Gastrocnemius medialis (tissue), 4 donors: ENCODE measurements at regions not wholly inside any gene's neighbourhood (a gene's known extent, or its start where the extent isn't known, plus 50 kb on each side); places are given as distances from the start of the nearest gene placed in this dataset.

Experiments used
- ATAC-seq, 2 donors: fragments of 150-250 bp; one replicate each; pipeline ENCODE4 v1.9.1; 2016
- DNase-seq, 2 donors: peaks; one replicate each; pipeline ENCODE4 v3.0.0-alpha.2; 2019
- H3K27ac ChIP-seq, 4 donors: fragments of 200-600 bp; sonication (generic); 1 replicate in 1 of 4; 2 replicates in 3 of 4; pipeline ENCODE4 v1.5.1; 2016 to 2018; ENCODE audit warnings: mild to moderate bottlenecking in 2 of 4, moderate library complexity in 1 of 4
- H3K27me3 ChIP-seq, 3 donors: fragments of 200-600 bp; sonication (generic) in 2 of 3; 1 replicate in 1 of 3; 2 replicates in 2 of 3; pipeline versions ENCODE4 v1.5.1 to v1.6.0; 2016 to 2019; ENCODE audit warnings: mild to moderate bottlenecking in 1 of 3, moderate library complexity in 1 of 3
- H3K36me3 ChIP-seq, 2 donors: fragments of 200-600 bp; sonication (generic) in 1 of 2; one replicate each; pipeline ENCODE4 v1.5.1; 2017 to 2018
- H3K4me1 ChIP-seq, 2 donors: fragments of 200-600 bp; sonication (generic) in 1 of 2; one replicate each; pipeline ENCODE4 v1.5.1; 2016 to 2017; ENCODE audit warnings: mild to moderate bottlenecking in 2 of 2
- H3K4me3 ChIP-seq, 4 donors: fragments of 200-600 bp; sonication (generic) in 3 of 4; 1 replicate in 1 of 4; 2 replicates in 3 of 4; pipeline ENCODE4 v1.5.1; 2016 to 2019; ENCODE audit warnings: mild to moderate bottlenecking in 2 of 4
- H3K9me3 ChIP-seq, 3 donors: fragments of 200-600 bp; sonication (generic) in 2 of 3; 1 replicate in 1 of 3; 2 replicates in 2 of 3; pipeline ENCODE4 v1.5.1; 2016 to 2019
- POLR2A ChIP-seq, 2 donors: fragments of 450-650 bp; IDR thresholded peaks; one replicate each; pipeline ENCODE4 v1.6.1; 2017; ENCODE audit warnings: antibody characterized with exemption in 2 of 2, mild to moderate bottlenecking in 2 of 2, moderate library complexity in 2 of 2
- in situ Hi-C, 4 donors: fragments of 200-750 bp; cut with MboI; loops; one replicate each; pipeline versions ENCODE4 v1.15.0 to v1.8.0; 2017; ENCODE audit warnings: low sequenced_read_pairs in 4 of 4
- intact Hi-C: fragments of 100-400 bp; cut with DNase I; formaldehyde crosslinking; loops from one replicate; pipeline ENCODE4 v1.15.1; 2023; ENCODE audit warnings: low total_unique reads
- TF ChIP-seq, protein P1 (sequence below), 5 experiments: fragments of 450-650 bp in 3 of 5; fragments of 200-600 bp in 2 of 5; sonication (generic) in 2 of 5; IDR thresholded peaks in 4 of 5; conservative IDR thresholded peaks in 1 of 5; 1 replicate in 4 of 5; 2 replicates in 1 of 5; pipeline ENCODE4 v1.5.1; 2016 to 2019; ENCODE audit warnings: antibody characterized with exemption in 5 of 5, mild to moderate bottlenecking in 3 of 5, moderate library complexity in 3 of 5

DNA sequence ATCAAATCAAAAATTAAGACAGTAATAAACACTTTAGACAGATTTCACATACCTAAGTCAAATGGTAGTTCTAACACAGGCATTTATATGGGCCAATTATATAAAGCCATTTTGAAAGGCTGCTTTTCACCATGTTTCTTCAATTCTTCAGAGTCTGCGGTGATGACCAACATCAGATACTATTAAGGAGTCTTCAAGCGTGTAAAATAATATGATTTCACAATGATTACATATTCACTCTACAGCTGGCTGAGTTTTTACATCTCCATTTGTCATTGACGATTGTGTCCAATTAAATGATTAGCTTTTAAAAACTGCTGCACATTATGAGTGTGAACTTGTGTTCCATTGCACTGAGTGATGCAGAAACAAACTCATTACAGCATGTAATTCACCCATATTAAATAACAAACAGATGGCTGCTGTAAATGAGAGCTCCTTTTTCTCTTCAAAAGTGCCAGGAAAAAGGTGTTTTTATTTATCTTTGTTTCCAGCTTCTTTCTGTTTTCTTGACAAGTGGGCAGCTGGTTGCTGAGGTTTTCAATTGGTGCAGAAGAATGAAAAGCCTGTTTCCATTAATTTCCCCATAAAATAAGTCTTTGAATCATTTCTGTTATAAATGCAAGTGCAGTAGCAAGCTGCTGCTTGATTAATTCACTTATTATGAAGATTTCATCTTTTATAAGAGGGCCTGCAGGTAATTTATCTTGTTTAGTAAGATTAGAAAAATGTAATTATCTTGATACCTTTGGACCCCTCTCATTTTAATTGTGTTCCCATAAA, 676.1 kb upstream of the KLHL1 start:
- Histone ChIP-seq H3K9me3 (no peaks in the 10 kb centered on the region), H3K4me1 (no peaks in the 10 kb centered on the region), H3K27me3 (no peaks in the 10 kb centered on the region), H3K27ac (no peak overlapping the region), H3K36me3 (no peaks in the 10 kb centered on the region), H3K4me3 (no peak overlapping the region)
- no peak for TF ChIP-seq POLR2A (IDR thresholded peaks at IDR 0.05)
- TF ChIP-seq, protein P1, sequence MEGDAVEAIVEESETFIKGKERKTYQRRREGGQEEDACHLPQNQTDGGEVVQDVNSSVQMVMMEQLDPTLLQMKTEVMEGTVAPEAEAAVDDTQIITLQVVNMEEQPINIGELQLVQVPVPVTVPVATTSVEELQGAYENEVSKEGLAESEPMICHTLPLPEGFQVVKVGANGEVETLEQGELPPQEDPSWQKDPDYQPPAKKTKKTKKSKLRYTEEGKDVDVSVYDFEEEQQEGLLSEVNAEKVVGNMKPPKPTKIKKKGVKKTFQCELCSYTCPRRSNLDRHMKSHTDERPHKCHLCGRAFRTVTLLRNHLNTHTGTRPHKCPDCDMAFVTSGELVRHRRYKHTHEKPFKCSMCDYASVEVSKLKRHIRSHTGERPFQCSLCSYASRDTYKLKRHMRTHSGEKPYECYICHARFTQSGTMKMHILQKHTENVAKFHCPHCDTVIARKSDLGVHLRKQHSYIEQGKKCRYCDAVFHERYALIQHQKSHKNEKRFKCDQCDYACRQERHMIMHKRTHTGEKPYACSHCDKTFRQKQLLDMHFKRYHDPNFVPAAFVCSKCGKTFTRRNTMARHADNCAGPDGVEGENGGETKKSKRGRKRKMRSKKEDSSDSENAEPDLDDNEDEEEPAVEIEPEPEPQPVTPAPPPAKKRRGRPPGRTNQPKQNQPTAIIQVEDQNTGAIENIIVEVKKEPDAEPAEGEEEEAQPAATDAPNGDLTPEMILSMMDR (IDR thresholded peaks at IDR 0.05 in 4 of 5, conservative IDR thresholded peaks at IDR 0.05 in 1 of 5), result no peak
- ATAC-seq, result no peak
- intact Hi-C loops (no loop called here), in situ Hi-C loops (no loop called here)
- DNase-seq, result no peak

DNA sequence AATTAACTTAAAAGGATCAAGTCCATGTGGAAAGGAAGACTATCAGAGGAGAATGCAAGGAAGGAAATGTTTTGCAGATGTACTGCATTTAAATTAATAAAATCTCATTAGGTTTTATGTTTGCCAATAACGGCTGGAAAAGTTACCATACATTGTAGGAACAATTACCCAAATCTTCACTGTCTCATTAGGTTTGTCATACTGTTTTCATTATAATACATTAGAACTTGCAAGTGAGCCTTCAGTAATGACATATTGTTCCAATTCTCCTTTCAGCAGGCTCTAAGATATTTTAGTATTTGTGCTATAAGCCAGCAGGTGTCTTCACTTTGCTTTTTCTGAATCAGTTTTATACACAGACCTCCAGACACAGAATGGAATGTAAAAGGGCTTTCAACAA, 661.6 kb upstream of the KLHL1 start:
- Histone ChIP-seq H3K9me3 (no peaks in the 10 kb centered on the region), H3K4me1 (no peaks in the 10 kb centered on the region), H3K36me3 (no peaks in the 10 kb centered on the region), H3K27ac (no peak overlapping the region), H3K27me3 (no peaks in the 10 kb centered on the region), H3K4me3 (no peak overlapping the region)
- DNase-seq (no peak), ATAC-seq (no peak)
- in situ Hi-C loops (no loop called here), intact Hi-C loops (no loop called here)
- TF ChIP-seq, protein P1 (IDR thresholded peaks at IDR 0.05 in 4 of 5, conservative IDR thresholded peaks at IDR 0.05 in 1 of 5), result no peak
- TF ChIP-seq POLR2A (IDR thresholded peaks at IDR 0.05), result no peak

DNA sequence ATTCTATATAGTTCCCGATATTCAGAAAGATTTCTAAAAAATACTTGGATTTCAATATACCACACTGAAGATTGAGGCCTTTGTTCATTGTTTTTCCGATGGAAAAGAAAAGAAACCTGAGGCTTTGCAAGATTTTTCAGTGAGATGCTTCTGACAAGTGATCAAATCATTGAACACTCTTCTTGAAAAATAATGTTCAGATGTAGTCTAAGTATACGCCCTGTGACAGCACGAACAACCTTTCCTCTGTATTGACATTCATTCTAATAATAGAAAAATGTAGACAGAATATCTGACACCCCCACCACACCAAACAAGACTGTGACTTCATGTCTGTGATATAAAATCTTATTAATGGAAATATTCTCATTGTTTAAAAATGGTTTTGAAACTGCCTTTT, 650.7 kb upstream of the KLHL1 start:
- ATAC-seq (no peak), DNase-seq (no peak)
- TF ChIP-seq, protein P1 (IDR thresholded peaks at IDR 0.05 in 4 of 5, conservative IDR thresholded peaks at IDR 0.05 in 1 of 5), result no peak
- no peak for TF ChIP-seq POLR2A (IDR thresholded peaks at IDR 0.05)
- intact Hi-C loops (no loop called here), in situ Hi-C loops (no loop called here)
- Histone ChIP-seq H3K27me3 (no peaks in the 10 kb centered on the region), H3K4me1 (no peaks in the 10 kb centered on the region), H3K36me3 (no peaks in the 10 kb centered on the region), H3K9me3 (no peaks in the 10 kb centered on the region), H3K4me3 (no peak overlapping the region), H3K27ac (no peak overlapping the region)

DNA sequence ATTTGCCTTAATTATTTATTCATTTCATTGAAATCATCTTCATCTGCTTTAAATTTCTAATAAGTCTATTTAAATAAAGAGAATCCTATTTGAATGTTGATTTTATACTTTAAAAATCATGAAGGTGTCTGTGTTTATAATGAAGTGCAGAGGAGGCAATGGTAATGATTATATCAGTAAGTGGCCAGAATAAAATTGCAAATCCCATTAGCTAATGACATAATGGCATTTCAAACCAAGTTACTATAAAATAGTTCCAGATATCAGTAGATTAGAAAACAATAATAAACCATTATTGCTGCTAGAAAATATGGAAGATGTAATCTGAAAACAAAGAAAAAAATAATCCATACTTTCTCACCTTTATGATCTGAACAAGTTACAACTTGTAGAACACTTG, 647.8 kb upstream of the KLHL1 start:
- ATAC-seq (no peak), DNase-seq (no peak)
- H3K27me3 ChIP-seq, result no peaks in the 10 kb centered on the region
- no peak overlapping the region for H3K27ac ChIP-seq
- H3K36me3 ChIP-seq, result no peaks in the 10 kb centered on the region
- H3K9me3 ChIP-seq, result no peaks in the 10 kb centered on the region
- intact Hi-C loops, result no loop called here
- TF ChIP-seq, protein P1 (IDR thresholded peaks at IDR 0.05 in 4 of 5, conservative IDR thresholded peaks at IDR 0.05 in 1 of 5), result no peak
- no peak for TF ChIP-seq POLR2A (IDR thresholded peaks at IDR 0.05)
- in situ Hi-C loops, result no loop called here
- H3K4me3 ChIP-seq, result no peak overlapping the region
- H3K4me1 ChIP-seq, result no peaks in the 10 kb centered on the region

DNA sequence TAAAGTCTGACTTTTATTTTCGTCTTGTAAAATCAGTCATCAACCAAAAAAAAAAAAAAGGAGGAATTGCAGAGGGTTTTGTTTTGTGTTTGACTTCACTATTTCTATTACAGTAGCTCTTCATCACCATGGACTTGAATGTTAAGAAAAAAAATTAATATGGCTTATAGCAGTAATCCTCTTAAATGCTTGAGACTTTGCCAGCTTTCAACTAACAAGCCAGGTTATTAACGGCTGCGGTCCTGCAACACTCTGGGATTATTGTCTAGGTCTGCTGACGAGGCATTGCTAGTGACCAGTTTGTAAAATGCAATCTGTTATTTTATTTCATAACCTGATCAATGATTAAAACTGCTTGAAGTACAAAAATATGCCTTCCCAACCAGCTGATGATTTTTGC, 647.2 kb upstream of the KLHL1 start:
- ATAC-seq, result no peak
- DNase-seq, result no peak
- Histone ChIP-seq H3K27ac (no peak overlapping the region), H3K36me3 (no peaks in the 10 kb centered on the region), H3K4me3 (no peak overlapping the region), H3K27me3 (no peaks in the 10 kb centered on the region), H3K4me1 (no peaks in the 10 kb centered on the region), H3K9me3 (no peaks in the 10 kb centered on the region)
- in situ Hi-C loops, result no loop called here
- intact Hi-C loops, result no loop called here
- no peak for TF ChIP-seq POLR2A (IDR thresholded peaks at IDR 0.05)
- TF ChIP-seq, protein P1 (IDR thresholded peaks at IDR 0.05 in 4 of 5, conservative IDR thresholded peaks at IDR 0.05 in 1 of 5), result no peak
